ENCODE measurements at regions not wholly inside any gene's neighbourhood (a gene's known extent, or its start where the extent isn't known, plus 50 kb on each side); places are given as distances from the start of the nearest gene placed in this dataset.

DNA sequence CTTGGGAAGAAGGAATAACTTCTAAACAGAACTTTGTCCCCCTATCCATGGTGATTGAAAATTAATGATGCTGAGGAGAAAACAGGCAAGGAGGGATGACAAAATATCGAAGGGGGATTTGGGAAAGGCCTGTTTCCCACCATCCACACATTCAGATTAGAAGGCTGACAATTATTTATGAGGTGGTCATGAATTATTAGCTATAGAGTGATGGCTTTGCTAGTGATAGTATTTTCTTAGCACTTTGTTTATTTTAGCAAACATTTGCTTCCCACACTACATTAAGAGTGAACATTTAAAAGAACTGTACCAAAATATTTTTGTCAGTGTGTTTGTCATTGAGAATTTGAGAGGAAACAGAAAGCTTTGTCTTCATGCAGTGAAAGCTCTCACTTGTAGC, 172.6 kb upstream of the PDZRN3 start:
- H3K27ac ChIP-seq = no peak overlapping the region
- TF ChIP-seq ZFX (IDR thresholded peaks at IDR 0.05) = no peak
- TF ChIP-seq, protein P1, sequence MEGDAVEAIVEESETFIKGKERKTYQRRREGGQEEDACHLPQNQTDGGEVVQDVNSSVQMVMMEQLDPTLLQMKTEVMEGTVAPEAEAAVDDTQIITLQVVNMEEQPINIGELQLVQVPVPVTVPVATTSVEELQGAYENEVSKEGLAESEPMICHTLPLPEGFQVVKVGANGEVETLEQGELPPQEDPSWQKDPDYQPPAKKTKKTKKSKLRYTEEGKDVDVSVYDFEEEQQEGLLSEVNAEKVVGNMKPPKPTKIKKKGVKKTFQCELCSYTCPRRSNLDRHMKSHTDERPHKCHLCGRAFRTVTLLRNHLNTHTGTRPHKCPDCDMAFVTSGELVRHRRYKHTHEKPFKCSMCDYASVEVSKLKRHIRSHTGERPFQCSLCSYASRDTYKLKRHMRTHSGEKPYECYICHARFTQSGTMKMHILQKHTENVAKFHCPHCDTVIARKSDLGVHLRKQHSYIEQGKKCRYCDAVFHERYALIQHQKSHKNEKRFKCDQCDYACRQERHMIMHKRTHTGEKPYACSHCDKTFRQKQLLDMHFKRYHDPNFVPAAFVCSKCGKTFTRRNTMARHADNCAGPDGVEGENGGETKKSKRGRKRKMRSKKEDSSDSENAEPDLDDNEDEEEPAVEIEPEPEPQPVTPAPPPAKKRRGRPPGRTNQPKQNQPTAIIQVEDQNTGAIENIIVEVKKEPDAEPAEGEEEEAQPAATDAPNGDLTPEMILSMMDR (conservative IDR thresholded peaks at IDR 0.05) = no peak

DNA sequence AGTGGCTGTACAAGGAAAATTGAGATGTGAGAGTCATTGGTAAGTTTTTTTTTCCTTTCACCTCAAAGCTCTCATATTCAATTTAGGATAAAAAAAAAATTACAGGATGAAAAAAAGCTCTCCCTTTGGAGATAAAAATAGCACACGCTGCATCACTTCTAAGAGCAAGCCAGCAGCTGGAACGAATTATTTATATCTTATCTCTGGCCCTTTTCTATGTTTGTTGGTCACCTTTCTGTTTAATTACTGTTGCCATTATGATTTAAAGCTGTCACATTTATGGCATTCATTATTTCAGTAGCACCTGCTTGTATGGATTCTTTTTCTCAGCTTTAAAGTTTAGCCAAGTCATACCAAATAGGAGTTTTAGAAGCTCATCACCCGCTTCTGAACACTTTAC, 171.6 kb upstream of the PDZRN3 start:
- no peak overlapping the region for H3K27ac ChIP-seq

GRCh38 chr3:73791356-73791755, 166.6 kb upstream of the PDZRN3 start:
- no peak overlapping the region for H3K27ac ChIP-seq
- TF ChIP-seq, protein P1 (conservative IDR thresholded peaks at IDR 0.05) = no peak
- no peak for TF ChIP-seq ZFX (IDR thresholded peaks at IDR 0.05)

More for the DNA sequence above, 171.6 kb upstream of the PDZRN3 start:
- TF ChIP-seq, protein P1 (conservative IDR thresholded peaks at IDR 0.05) = no peak
- no peak for TF ChIP-seq ZFX (IDR thresholded peaks at IDR 0.05)

DNA sequence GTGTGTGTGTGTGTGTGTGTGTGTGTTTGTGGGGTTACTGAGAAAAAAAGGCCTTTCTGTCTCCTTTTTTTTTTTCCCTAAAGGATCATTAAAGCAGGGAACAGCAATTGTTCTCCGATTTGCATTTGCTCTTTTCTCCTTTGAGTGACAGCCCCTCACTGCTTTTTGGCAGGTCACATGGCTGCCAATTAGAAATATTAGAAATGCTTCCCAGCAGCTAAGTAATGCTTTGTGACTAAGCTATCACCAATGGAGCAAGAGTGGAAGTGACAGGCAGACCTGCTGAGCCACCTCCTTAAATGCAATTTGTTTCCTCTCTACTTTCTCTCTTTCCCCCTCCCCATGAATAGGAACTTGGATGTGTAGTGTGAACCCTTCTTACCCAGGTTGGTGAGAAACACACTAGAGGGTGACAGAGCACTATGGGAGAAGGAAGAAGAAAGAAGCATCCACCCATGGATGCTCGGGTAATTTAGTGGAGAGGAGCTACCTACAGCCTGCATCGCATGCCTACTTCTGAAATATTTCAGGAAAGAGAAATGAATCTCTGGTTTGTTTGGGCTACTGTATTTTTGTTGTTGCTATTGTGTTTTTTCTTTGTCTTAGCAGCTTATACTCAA, 165.2 kb upstream of the PDZRN3 start:
- TF ChIP-seq, protein P1 (conservative IDR thresholded peaks at IDR 0.05) = no peak
- no peak for TF ChIP-seq ZFX (IDR thresholded peaks at IDR 0.05)

GRCh38 chr3:73787620-73788019, 162.9 kb upstream of the PDZRN3 start:
- H3K27ac ChIP-seq = no peak overlapping the region
- TF ChIP-seq ZFX (IDR thresholded peaks at IDR 0.05) = no peak
- TF ChIP-seq, protein P1 (conservative IDR thresholded peaks at IDR 0.05) = no peak

More for the DNA sequence above, 165.2 kb upstream of the PDZRN3 start:
- no peak overlapping the region for H3K27ac ChIP-seq

DNA sequence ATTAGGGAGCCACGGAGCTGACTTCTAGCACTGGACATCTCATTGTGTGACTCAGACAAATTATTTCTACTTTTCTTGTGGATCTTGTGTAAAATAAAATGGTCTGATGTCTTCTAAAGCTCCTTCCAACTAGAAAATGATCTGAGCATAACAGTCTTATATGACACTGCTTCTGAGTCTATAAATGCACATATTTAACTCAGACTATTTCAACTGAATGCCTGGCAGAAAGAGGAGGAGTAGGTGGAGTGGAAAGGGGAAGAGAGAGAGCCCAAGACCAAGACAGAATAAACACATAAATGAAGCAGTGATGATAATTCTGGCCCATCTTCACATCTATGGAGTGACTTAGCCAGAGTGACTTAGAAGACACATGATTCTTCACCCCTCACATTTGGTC, 162.3 kb upstream of the PDZRN3 start:
- TF ChIP-seq ZFX (IDR thresholded peaks at IDR 0.05) = no peak
- TF ChIP-seq, protein P1 (conservative IDR thresholded peaks at IDR 0.05) = no peak
- H3K27ac ChIP-seq = no peak overlapping the region

DNA sequence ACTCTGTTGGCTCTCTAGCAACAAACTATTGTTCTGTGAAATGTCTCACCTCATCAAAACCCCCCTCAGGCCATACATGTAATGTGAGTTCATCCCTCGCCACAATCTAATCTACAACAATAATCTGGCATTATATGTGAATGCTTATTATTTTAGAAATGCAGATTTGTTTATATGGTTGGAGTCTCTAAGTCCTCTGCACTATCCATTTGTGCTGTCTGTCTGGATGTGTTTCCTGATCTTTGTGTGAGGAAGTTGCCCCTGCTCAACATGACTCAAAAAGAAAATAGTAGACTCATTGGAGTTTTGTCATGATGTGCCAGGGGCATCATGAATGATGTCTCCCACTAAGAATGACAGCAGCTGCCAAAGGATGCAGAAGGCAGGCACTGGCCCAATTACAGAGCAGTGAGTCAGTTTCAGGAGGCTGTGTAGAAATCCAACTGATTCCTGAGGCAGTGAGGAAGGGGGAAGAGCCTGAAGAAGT, 161.6 kb upstream of the PDZRN3 start:
- no peak for TF ChIP-seq ZFX (IDR thresholded peaks at IDR 0.05)
- TF ChIP-seq, protein P1 (conservative IDR thresholded peaks at IDR 0.05) = no peak
- no peak overlapping the region for H3K27ac ChIP-seq

Data from C4-2B (cell line).